ENCODE measurements at regions not wholly inside any gene's neighbourhood (a gene's known extent, or its start where the extent isn't known, plus 50 kb on each side); places are given as distances from the start of the nearest gene placed in this dataset.

GRCh38 chr13:106262886-106263285, 272.6 kb downstream of the EFNB2 start:
- Histone ChIP-seq H4K20me1 (replicated peaks in 1 of 2; ENCODE audit: control insufficient read depth in 1 of 2, insufficient read depth in 2 of 2, low read length in 2 of 2) (no peaks in the 10 kb centered on the region), H2BK20ac (ENCODE audit: low read length) (no peak overlapping the region), H2BK15ac (ENCODE audit: low read length) (no peak overlapping the region), H3K9ac (replicated peaks in 1 of 4; ENCODE audit: extremely low read depth in 1 of 4, low read depth in 3 of 4, low read length in 3 of 4) (no peak overlapping the region), H3K9me3 (ENCODE audit: insufficient read depth in 2 of 2, low read depth in 1 of 2, low read length in 1 of 2) (peaks cover 7 to 9% of the 10 kb centered on the region in 2 experiments; a peak in 2 of 4 replicates), H3K18ac (ENCODE audit: extremely low read depth, low read length) (no peak overlapping the region), H3K4me2 (ENCODE audit: insufficient read depth in 1 of 2, low read depth in 2 of 2, low read length in 2 of 2) (no peak overlapping the region), H3K27ac (ENCODE audit: low read depth, low read length) (no peak overlapping the region), H3K4me3 (ENCODE audit: extremely low read depth in 1 of 4, insufficient read depth in 2 of 4, low read depth in 3 of 4, low read length in 4 of 4) (no peak overlapping the region), H2AK5ac (ENCODE audit: low read depth, low read length) (no peak overlapping the region), H3K14ac (ENCODE audit: insufficient read length) (no peak overlapping the region), H3K36me3 (ENCODE audit: control insufficient read depth in 2 of 4, insufficient read depth in 4 of 4, low read length in 3 of 4) (no peaks in the 10 kb centered on the region), H3K4ac (replicated peaks; ENCODE audit: insufficient read length, low read depth, low read length) (no peak overlapping the region), H3K79me1 (ENCODE audit: low read depth, low read length) (no peaks in the 10 kb centered on the region), H3K23me2 (ENCODE audit: low read depth, low read length) (no peaks in the 10 kb centered on the region), H2BK120ac (replicated peaks; ENCODE audit: low read depth, low read length) (no peak overlapping the region), H3K56ac (replicated peaks; ENCODE audit: insufficient read length, low read depth, low read length) (no peak overlapping the region), H3K4me1 (replicated peaks in 1 of 4; ENCODE audit: control insufficient read depth in 3 of 4, insufficient read depth in 4 of 4, low read length in 3 of 4) (no peaks in the 10 kb centered on the region), H4K5ac (ENCODE audit: insufficient read length, low read depth, low read length) (no peak overlapping the region), H3K27me3 (replicated peaks in 1 of 4; ENCODE audit: control insufficient read depth in 3 of 4, extremely low read depth in 1 of 4, insufficient read depth in 3 of 4, low read length in 3 of 4) (no peaks in the 10 kb centered on the region), H3K79me2 (ENCODE audit: control insufficient read depth in 1 of 2, insufficient read depth in 2 of 2, low read length in 2 of 2) (no peaks in the 10 kb centered on the region), H2BK12ac (ENCODE audit: low read depth, low read length) (no peak overlapping the region), H3K23ac (ENCODE audit: insufficient read length) (no peak overlapping the region), H4K91ac (replicated peaks; ENCODE audit: insufficient read length, low read length) (no peak overlapping the region), H2BK5ac (ENCODE audit: low read depth, low read length) (no peak overlapping the region), H2AFZ (ENCODE audit: low read length) (no peak overlapping the region), H4K8ac (ENCODE audit: extremely low read depth, insufficient read depth, low read length) (no peak overlapping the region)
- 99% methylated on average over 8 of the region's 8 CpGs; no CpG with 5 or more reads in 1 of the 2 experiments for WGBS, 2 experiments (ENCODE audit: extremely low coverage in 1 of 2, insufficient coverage in 1 of 2, insufficient read length in 1 of 2, insufficient replicate concordance in 2 of 2, low coverage in 1 of 2, low lambda C conversion rate in 2 of 2, missing lambda C conversion rate in 1 of 2)
- DNase-seq (ENCODE audit: low read depth in 1 of 2, low spot score in 2 of 2) (no peak), FAIRE-seq (no peak)
- CTCF ChIA-PET (ENCODE audit: partially characterized antibody) = no interaction called here
- POLR2A ChIA-PET (ENCODE audit: partially characterized antibody) = no interaction called here
- TF ChIP-seq, protein P1, sequence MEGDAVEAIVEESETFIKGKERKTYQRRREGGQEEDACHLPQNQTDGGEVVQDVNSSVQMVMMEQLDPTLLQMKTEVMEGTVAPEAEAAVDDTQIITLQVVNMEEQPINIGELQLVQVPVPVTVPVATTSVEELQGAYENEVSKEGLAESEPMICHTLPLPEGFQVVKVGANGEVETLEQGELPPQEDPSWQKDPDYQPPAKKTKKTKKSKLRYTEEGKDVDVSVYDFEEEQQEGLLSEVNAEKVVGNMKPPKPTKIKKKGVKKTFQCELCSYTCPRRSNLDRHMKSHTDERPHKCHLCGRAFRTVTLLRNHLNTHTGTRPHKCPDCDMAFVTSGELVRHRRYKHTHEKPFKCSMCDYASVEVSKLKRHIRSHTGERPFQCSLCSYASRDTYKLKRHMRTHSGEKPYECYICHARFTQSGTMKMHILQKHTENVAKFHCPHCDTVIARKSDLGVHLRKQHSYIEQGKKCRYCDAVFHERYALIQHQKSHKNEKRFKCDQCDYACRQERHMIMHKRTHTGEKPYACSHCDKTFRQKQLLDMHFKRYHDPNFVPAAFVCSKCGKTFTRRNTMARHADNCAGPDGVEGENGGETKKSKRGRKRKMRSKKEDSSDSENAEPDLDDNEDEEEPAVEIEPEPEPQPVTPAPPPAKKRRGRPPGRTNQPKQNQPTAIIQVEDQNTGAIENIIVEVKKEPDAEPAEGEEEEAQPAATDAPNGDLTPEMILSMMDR (IDR thresholded peaks at IDR 0.05; ENCODE audit: control extremely low read depth in 1 of 3, insufficient read depth in 1 of 3, low read depth in 1 of 3, low read length in 3 of 3) = no peak
- TF ChIP-seq, protein P2, sequence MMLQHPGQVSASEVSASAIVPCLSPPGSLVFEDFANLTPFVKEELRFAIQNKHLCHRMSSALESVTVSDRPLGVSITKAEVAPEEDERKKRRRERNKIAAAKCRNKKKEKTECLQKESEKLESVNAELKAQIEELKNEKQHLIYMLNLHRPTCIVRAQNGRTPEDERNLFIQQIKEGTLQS (IDR thresholded peaks at IDR 0.05; ENCODE audit: insufficient read depth, low read depth, low read length) = no peak
- TF ChIP-seq YY1 (IDR thresholded peaks at IDR 0.05; ENCODE audit: low read depth, low read length) (no peak), SAP30 (IDR thresholded peaks at IDR 0.05; ENCODE audit: insufficient read depth, insufficient replicate concordance, low read length) (no peak), JUND (IDR thresholded peaks at IDR 0.05; ENCODE audit: low read length) (no peak), SIRT6 (IDR thresholded peaks at IDR 0.05; ENCODE audit: low read length) (no peak), KDM5A (IDR thresholded peaks at IDR 0.05; ENCODE audit: low read length) (no peak), NRF1 (IDR thresholded peaks at IDR 0.05; ENCODE audit: low read depth, low read length) (no peak), BACH1 (IDR thresholded peaks at IDR 0.05; ENCODE audit: low read length) (no peak), BCL11A (IDR thresholded peaks at IDR 0.05; ENCODE audit: low read depth in 2 of 2, low read length in 2 of 2) (no peak), SP1 (IDR thresholded peaks at IDR 0.05; ENCODE audit: low read depth, low read length) (no peak), TCF12 (IDR thresholded peaks at IDR 0.05; ENCODE audit: low read depth, low read length) (no peak), SP2 (IDR thresholded peaks at IDR 0.05; ENCODE audit: low read length) (no peak)
